Smooth muscle cell (in vitro differentiated cells): ENCODE measurements at regions not wholly inside any gene's neighbourhood (a gene's known extent, or its start where the extent isn't known, plus 50 kb on each side); places are given as distances from the start of the nearest gene placed in this dataset.

ENCODE experiments used
- DNase-seq: peaks from one replicate; lab custom pipeline; 2025; ENCODE audit not compliant: unreplicated experiment; lab: John Stamatoyannopoulos, UW
- H2AFZ ChIP-seq: fragments of 200-600 bp; sonication (generic); 2 replicates; pipeline ENCODE4 v1.6.0; 2016; ENCODE audit warnings: antibody characterized with exemption, low read depth, mild to moderate bottlenecking
- H3F3A ChIP-seq: fragments of 200-600 bp; sonication (generic); 2 replicates; pipeline ENCODE4 v1.6.0; 2017; ENCODE audit warnings: antibody characterized with exemption, low read depth
- H3K27ac ChIP-seq: fragments of 200-600 bp; sonication (generic); 2 replicates; pipeline ENCODE4 v1.5.1; 2016; ENCODE audit warnings: low read depth, mild to moderate bottlenecking
- H3K27me3 ChIP-seq: fragments of 200-600 bp; sonication (generic); 2 replicates; pipeline ENCODE4 v1.6.1; 2016; ENCODE audit warnings: low read depth, mild to moderate bottlenecking
- H3K36me3 ChIP-seq: fragments of 200-600 bp; sonication (generic); 2 replicates; pipeline ENCODE4 v1.5.1; 2016; ENCODE audit warnings: low read depth
- H3K4me1 ChIP-seq: fragments of 200-600 bp; sonication (generic); 2 replicates; pipeline ENCODE4 v1.5.1; 2016; ENCODE audit warnings: low read depth
- H3K4me2 ChIP-seq: fragments of 200-600 bp; sonication (generic); 2 replicates; pipeline ENCODE4 v1.6.0; 2016; ENCODE audit warnings: mild to moderate bottlenecking
- H3K4me3 ChIP-seq: fragments of 200-600 bp; sonication (generic); 2 replicates; pipeline ENCODE4 v1.5.1; 2016; ENCODE audit warnings: mild to moderate bottlenecking
- H3K79me2 ChIP-seq: fragments of 200-600 bp; sonication (generic); 2 replicates; pipeline ENCODE4 v1.6.0; 2016; ENCODE audit warnings: low read depth, mild to moderate bottlenecking
- H3K9ac ChIP-seq: fragments of 200-600 bp; sonication (generic); 2 replicates; pipeline ENCODE4 v1.6.0; 2016; ENCODE audit warnings: low read depth
- H3K9me3 ChIP-seq: fragments of 200-600 bp; sonication (generic); replicated peaks from 2 replicates; pipeline ENCODE4 v1.5.1; 2016; ENCODE audit warnings: low read depth
- H4K20me1 ChIP-seq: fragments of 200-600 bp; sonication (generic); 2 replicates; pipeline ENCODE4 v1.6.0; 2016; ENCODE audit warnings: low read depth
- WGBS: methylation state at CpG from one replicate; pipeline ENCODE4 v1.1.7; 2016; ENCODE audit warnings: low lambda C conversion rate; 5-methylcytosine and 5-hydroxymethylcytosine counted together
- TF ChIP-seq, protein P1 (sequence below): fragments of 200-600 bp; sonication (generic); IDR thresholded peaks from 2 replicates; pipeline ENCODE4 v1.5.1; 2017; ENCODE audit warnings: borderline replicate concordance, mild to moderate bottlenecking, antibody characterized with exemption; ENCODE audit not compliant: insufficient read depth, poor library complexity, severe bottlenecking

- H3K79me2 ChIP-seq: no peaks in the 10 kb centered on the region
- no peaks in the 10 kb centered on the region for H3K36me3 ChIP-seq
- H3K4me3 ChIP-seq: no peak overlapping the region
- TF ChIP-seq, protein P1, sequence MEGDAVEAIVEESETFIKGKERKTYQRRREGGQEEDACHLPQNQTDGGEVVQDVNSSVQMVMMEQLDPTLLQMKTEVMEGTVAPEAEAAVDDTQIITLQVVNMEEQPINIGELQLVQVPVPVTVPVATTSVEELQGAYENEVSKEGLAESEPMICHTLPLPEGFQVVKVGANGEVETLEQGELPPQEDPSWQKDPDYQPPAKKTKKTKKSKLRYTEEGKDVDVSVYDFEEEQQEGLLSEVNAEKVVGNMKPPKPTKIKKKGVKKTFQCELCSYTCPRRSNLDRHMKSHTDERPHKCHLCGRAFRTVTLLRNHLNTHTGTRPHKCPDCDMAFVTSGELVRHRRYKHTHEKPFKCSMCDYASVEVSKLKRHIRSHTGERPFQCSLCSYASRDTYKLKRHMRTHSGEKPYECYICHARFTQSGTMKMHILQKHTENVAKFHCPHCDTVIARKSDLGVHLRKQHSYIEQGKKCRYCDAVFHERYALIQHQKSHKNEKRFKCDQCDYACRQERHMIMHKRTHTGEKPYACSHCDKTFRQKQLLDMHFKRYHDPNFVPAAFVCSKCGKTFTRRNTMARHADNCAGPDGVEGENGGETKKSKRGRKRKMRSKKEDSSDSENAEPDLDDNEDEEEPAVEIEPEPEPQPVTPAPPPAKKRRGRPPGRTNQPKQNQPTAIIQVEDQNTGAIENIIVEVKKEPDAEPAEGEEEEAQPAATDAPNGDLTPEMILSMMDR: no peak
- no peak overlapping the region for H3K27ac ChIP-seq
- H2AFZ ChIP-seq: no peak overlapping the region
- no peaks in the 10 kb centered on the region for H3F3A ChIP-seq
- no peak overlapping the region for H3K9ac ChIP-seq
- no peaks in the 10 kb centered on the region for H3K9me3 ChIP-seq
- no peaks in the 10 kb centered on the region for H3K27me3 ChIP-seq
- no peak overlapping the region for H3K4me2 ChIP-seq
- H4K20me1 ChIP-seq: no peaks in the 10 kb centered on the region
- no peaks in the 10 kb centered on the region for H3K4me1 ChIP-seq
- DNase-seq: no peak
- 86% methylated on average over 1 of the region's 1 CpG for WGBS
These were observed 175.8 kb downstream of the PAWR start for GRCh38 chr12:79514730-79515529.

DNA sequence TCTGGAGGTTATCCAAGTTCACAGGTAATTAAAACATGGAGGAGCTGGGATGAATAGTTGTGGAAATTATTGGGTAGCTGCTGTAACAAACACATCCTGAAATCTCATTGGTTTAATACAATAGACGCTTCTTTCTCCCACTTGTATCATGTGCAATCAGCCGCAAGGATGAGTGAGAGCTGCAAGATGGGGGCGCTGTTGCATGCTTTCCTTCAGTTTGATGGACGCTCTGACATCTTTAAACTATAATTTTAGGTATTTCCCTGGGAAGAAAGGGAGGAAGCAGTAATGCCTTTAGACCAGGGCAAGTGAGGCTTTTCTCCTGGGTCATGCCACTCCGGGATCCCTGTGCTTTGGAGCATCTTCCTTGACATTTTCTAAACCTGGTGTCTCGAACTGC lies 178.7 kb downstream of the PAWR start:
- no peaks in the 10 kb centered on the region for H3K79me2 ChIP-seq
- H3K4me3 ChIP-seq: no peak overlapping the region
- no peaks in the 10 kb centered on the region for H3K27me3 ChIP-seq
- no peaks in the 10 kb centered on the region for H3K36me3 ChIP-seq
- no peaks in the 10 kb centered on the region for H3K9me3 ChIP-seq
- DNase-seq: no peak
- no peaks in the 10 kb centered on the region for H3F3A ChIP-seq
- no peak overlapping the region for H3K9ac ChIP-seq
- H2AFZ ChIP-seq: no peak overlapping the region
- H3K4me2 ChIP-seq: no peak overlapping the region
- no peak overlapping the region for H3K27ac ChIP-seq
- 73% methylated on average over 6 of the region's 6 CpGs for WGBS
- no peaks in the 10 kb centered on the region for H3K4me1 ChIP-seq
- no peaks in the 10 kb centered on the region for H4K20me1 ChIP-seq
- TF ChIP-seq, protein P1: peak; percentile 10

- Histone ChIP-seq H3K27me3 (no peaks in the 10 kb centered on the region), H3K4me2 (no peak overlapping the region), H3K9me3 (no peaks in the 10 kb centered on the region), H2AFZ (no peak overlapping the region), H3K4me1 (no peaks in the 10 kb centered on the region), H3K79me2 (no peaks in the 10 kb centered on the region), H4K20me1 (no peaks in the 10 kb centered on the region), H3K27ac (no peak overlapping the region), H3F3A (no peaks in the 10 kb centered on the region), H3K4me3 (no peak overlapping the region), H3K36me3 (no peaks in the 10 kb centered on the region), H3K9ac (no peak overlapping the region)
- no peak for DNase-seq
- 87% methylated on average over 2 of the region's 2 CpGs for WGBS
- TF ChIP-seq, protein P1: no peak
These were observed 182.1 kb downstream of the PAWR start for GRCh38 chr12:79508622-79509021.
